ENCODE measurements at regions not wholly inside any gene's neighbourhood (a gene's known extent, or its start where the extent isn't known, plus 50 kb on each side); places are given as distances from the start of the nearest gene placed in this dataset.

DNA sequence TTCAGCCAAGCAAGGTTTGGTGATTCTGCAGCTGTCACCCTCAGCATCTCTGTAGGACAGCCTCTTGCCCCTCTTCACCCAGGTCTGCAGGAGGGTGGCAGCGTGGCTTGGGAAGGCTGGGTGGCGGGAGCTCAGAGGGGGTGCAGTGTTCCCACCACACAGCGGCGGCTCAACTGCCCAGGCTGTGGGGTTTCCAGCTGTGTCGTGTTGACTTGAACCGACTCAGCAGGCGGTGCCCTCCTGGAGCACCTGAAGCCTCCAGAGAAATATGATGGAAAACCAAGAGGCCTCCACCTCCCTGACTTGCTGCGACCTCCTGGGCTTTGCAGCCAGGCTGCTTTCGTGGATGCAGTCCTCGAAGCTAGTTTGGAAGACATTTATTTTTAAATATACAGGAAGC is 68.0 kb upstream of the KLF6 start:
- no peak for DNase-seq

DNA sequence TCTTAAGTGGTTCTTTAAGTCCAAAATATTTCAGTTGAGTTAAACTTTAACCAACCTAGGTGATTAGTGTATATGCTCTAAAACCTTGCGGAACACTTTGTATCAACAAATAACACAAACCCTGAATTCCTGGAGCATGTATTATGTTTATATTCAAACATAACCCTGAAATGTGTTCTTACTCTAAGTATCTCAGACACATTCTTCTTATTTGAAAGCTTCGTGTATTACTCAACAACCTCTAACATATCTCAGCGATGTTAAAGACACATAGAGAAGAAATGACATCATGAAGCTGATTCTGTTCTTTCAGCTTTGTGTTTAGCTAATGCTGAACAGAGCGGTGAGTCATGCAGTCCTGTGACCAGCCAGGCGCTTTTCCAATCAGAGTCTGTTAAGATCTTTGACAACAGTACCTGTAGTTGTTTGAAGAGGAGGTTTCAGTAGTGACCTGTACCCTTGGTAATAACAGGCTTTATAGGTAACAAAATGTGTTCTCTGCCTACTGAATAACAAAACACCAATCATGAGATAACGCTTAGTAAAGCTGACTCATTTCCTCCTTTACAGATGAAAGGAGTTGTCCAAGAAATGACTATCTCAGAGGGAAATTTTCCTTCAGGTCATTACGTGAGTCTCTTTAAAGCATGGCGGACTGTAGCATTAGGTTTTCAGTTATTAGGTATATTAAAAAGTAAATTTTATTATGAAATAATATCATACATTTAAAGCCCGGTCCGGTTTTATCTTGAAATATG is 67.3 kb upstream of the KLF6 start:
- peak; percentile 53 for DNase-seq

DNA sequence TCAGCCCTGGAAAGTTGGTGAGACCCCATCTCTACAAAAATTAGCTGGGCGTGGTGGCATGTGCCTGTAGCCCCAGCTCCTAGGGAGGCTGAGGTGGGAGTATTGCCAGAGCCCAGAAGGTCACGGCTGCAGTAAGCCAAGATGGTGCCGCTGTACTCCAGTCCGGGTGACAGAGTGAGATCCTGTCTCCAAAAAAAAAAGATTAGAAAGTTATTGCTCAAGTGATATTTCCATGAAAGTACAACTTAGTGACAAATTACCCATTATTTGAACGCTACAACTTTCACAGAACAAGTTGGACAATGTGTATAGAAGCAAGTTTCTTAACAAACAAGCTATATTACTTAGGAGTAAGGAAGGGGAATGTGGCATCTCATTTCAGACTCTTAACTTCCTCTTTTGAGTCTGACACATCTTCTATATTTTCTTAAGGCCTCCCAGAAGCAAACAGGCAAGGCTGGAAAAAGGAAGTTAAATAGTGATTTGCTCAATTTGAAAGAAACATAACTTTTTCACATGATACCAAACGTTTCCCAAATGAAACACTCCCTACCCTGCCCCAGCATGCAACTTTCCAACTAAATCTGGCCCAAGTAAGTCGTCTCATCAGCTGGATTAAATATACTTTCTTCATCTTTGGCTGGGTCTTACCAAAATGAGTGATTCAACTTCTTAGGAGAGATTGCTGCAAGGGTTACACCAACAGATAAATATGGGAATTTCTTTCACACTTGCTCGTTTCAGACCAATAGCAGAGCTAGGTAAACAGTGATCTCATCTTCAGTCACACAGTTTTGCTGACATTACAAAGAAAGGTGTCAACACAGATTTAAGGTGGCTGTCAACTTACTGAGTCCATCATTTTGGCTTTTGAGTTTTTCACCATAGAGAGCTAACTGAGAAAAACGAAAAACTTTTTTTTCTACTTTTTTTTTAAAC is 66.3 kb upstream of the KLF6 start:
- no peak for DNase-seq

DNA sequence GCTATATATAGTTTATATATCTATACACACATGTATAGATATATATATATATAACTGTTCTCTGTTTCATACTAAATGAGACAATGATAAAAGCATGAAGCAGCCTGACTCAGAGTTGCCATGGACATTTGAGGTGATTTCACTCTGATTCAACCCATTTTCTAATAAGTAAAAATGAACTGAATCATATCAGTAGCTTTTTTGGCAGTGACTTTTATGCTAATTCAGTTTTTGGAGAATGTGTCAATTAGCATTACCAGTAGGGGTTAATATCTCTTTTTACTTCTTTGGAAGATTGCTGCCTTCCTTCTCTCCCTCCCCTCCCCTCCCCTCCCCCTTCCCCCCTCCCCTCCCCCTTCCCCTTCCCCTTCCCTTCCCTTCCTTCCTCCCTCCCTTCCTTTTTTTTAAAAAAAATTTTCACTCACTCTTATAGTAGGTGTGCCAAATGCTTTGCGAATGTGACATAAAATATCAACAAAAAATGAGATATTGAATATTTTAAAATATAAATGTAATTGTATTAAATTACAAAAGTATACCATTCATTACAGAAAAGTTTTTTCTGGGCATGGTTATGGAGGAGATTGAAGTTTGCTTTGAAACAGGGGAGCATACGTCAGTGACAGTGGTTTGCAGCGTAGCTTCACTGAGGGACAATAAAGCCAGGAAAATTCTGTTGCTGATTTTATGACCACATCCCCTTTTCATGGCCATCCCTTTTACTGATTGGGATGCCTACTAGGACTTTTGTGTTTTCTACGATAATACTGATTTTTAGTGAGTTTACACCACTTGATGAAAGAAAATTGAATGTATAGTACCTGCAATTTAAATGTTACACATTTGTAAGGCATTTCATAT is 64.0 kb upstream of the KLF6 start:
- no peak for DNase-seq

DNA sequence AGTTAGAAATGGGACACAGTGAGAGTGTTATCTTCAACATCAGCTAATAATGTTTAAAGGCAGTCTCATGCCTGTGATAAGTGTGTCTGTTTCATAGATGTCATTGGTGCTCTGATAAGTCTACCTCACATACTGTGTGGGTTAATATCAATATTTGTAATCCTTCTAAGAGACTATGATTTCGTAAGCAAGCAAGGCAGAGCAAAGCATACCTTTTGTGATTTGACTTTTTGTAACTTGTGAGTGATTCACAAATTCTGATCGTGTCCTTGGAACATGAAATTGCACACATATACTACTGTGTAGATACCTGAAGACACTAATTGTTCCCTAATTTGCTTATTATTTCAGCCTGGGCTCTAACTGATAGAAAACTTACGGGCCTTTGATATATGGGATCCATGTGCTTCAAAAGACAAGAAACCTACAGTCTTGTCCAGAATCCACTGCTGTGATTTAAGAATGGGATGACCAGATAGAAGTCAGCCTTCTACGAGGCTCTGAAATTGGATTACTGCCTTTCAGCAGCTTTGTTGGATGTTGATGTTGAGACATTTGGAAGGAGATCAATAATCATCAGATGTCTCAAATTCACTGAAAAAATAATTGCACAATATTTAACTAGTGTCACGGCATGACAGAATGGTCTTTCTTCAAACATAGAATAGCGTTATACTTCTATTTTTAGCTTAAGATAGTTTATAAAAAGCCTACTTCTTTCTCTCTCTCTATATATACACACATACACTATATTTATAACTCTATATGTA is 63.2 kb upstream of the KLF6 start:
- DNase-seq = no peak

DNA sequence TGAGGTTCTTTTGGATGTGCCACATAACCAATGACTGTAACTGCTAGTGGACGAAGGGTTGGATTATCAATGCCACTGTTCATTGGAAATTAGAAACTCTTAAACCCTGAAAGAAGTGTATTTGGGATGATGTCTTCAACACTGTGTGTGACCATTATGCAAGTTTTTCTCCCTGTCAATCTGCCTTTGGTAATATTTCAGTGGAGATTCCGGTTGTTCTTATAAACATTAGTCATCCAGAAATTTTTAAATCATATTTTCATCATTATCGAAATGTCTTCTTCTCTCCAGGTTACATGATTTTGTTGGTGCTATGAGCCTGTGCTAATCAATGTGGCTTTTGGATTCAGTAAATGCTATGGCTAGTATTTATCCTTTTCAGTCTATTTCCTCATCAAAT is 61.7 kb upstream of the KLF6 start:
- no peak for DNase-seq

DNA sequence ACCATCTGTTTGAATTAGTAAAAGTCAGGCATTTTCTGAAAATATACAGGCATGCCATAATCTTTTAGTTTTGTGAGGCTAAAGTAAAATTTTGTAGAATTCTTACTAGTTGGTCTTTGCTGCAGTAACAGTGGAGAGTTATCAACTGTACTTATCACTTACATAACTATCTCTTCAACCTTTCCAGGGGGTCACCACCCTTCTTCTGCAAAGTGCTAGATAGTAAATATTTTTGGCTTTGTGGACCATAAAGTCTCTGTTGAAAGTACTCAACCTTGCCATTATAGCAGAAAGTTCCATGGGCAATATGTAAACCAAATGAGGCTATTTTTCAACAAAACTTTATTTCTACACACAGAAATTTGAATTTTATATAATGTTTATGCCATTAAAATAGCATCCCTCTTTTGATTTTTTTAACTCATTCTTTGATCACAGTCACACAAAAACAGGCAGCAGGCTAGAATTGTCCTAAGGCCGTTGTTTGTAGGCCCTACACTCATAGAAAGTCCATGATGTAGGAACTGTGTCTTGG is 59.5 kb upstream of the KLF6 start:
- DNase-seq = no peak

DNA sequence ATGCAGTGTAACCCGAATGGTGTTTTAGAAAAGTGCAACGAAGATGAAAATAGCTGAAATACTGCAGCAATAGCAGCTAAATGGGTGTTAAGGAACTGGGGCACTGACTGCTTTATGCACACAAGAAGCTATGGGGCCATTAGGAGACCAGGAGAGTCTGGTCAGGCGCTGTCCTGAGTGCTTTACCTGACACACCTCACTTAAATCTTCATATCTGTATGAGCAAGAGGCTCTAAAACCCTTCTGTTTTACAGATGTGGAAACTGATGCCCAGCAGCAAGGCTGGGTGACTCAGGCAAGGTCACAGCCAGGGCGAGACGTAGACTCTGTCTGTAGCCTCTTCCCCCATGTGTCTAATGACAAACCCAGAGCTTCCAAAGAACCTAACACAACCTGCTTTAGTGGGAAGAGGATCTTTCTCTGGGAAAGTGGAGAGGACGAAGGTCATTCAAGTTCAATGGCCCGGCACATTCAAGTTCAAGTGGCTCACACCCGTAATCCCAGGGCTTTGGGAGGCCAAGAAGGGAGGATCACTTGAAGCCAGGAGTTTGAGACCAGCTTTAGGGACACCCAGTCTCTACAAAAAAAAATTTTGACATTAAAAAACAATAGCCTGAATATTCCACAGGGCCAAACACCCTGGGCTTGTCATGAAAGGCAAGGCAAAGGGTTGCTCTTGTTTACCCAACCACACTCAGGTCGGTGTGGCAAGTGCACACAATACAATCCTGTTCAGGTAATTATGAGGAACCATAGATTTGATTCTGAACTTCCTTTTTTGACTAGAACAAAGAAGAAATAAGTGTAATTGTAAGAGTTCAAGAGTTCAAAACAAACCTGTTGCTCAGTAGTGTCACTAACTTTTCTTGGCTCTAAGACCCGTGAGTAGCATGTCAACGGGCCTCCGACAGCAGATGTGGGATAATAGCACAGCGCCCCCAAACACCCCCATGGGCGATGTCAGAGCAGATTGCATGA is 53.7 kb upstream of the KLF6 start:
- no peak for DNase-seq

DNA sequence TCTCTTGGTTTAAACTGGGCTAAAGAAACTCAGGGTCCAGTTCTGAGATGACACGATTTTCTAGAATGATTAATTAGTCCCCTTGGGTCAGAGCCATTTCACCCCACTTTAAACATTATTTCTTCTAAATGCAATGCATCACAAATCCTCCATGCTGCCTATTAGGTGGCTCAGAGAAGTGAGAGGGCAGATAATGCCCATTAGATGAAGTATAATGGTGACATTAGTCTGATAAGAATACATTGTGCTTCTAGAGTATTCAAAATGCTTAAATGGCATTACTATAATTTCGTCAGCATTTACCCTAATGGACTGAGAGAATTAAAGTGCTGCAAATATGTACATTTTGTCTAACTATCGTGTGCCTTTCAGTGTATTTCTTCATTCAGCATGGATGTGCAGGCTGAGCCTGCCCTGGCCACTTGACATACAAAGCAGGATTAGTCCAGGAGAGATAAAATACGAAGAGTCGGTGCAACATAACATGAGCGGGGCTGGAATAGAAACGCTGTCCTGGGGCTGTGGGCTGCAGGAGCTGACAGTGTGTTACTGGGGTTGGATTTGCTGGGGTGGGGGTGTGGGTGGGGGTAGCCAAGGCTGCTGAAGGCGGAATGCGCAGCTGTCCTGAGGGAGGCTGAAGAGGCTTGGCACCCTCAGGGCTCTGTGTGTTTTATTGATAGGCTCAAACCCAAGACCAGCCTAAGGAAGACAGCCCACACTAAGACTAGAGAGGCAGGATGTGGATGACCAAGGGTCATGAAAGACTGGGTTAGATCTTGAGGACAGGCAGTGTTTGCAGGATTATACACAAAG is 52.8 kb upstream of the KLF6 start:
- DNase-seq = no peak

DNA sequence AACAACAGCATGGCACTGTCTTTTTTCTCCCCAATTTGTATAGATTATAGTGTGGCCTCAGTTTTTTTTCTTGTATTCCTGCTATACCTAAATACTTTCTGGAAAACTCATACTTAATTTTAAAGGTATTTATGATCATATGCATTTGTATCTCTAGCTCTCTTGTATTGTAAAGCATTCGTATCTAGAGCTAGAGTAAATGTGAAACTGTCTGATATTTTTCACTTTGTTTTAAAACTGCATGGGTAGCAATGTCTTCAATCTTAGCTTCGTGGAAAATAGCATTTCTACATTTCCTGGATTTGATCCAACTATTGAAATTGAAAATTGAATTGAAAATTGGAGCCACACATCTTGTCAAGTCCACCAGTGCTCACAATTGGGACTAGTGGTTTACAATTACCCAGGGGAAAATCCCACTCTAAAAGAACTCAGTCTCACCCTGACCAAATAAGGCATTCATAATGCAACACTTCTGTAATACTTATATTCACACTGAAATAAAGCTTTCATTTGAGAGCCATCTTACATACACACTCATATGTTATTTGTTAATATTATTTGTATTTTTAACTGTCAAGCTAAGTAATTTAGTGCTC is 51.3 kb upstream of the KLF6 start:
- no peak for DNase-seq

DNA sequence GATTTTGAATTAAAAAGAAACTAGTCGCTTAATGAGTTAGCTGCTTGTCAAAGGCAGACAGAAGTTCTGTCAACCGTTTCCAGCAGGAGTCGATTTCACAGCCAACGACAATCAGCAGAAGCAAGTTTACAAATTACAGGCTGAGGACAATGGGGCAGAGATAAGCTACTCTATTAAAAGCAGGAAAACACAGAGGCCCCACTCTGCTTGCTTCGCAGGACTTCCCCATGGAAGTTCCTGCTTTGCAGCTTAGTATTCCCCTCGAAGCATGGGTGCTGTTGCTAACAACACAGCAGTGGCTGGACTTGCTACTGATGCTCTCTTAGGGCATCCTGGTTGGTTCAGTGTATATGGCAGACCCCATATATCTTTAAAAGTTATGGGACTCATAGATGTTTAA is 50.8 kb upstream of the KLF6 start:
- no peak for DNase-seq

DNA sequence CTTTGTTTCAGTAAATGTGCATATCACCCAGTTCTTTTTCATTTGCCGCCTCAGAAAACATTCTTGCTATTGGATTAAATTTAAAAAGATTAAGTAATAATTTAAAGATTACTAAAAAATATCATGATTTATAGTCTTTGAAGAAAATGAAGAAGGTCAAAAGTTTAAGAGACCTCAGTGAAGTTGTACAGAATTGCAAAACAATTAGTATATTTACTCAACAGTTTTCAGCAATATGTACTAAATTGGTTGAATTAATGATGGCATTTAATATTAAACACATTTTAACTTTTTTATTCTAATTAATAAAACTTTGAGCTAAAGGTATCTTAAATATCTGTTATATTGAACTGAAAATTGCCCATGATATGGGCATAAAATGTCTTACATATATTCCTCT is 49.9 kb upstream of the KLF6 start:
- no peak for DNase-seq
